ENCODE measurements at regions not wholly inside any gene's neighbourhood (a gene's known extent, or its start where the extent isn't known, plus 50 kb on each side); places are given as distances from the start of the nearest gene placed in this dataset.

DNA sequence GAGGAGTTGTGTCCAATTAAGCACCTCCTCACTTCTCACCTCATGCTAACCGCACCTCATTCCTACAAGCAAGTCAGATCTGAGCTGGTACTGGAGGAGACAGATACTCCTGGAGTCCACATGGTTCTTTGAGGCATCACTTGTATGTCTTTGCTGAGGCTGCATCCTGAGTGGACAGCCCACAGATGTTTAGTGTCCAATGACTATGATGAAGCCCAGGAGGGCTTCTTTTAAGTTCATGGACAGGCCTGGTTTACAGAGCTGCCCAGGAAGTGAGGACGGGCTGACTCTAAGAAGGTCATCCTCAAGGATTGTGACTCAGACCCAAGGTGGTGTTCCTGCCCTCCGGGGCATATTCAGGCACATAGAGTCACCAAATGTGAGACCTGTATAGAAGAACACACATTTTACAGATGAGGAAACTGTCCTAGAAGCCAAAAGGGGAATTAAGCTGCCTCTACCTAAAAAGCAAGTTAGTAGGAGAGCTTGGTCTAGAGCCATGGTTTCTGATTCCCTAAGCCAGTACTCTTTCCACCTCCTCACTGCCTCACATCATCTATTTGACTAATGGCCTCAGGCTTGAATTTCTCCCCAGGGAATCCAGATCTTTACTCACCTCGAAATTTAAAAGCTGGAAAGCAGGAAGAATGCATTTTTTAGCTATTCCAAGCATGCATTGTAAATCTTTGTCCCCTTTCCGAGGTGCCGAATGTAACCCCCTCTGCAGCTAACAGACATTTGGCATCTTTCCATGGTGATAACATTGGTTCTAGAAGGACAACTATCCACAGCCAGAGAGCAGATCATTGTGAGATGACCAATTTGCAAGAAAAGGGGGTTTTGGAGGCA, 228.1 kb downstream of the OMA1 start:
- Histone ChIP-seq H3K4me3 (no peak overlapping the region), H3K4me1 (ENCODE audit: control insufficient read depth, insufficient read depth, low read length) (no peaks in the 10 kb centered on the region), H3K27me3 (replicated peaks in 1 of 2; ENCODE audit: control insufficient read depth in 2 of 2, insufficient read depth in 2 of 2, low read length in 1 of 2) (no peaks in the 10 kb centered on the region), H2AFZ (ENCODE audit: control insufficient read depth, low read depth, low read length) (no peak overlapping the region), H3K9me3 (replicated peaks; ENCODE audit: control insufficient read depth, insufficient read depth, low read length) (no peaks in the 10 kb centered on the region), H3K9ac (ENCODE audit: control insufficient read depth, insufficient read depth, low read length) (no peak overlapping the region), H4K20me1 (ENCODE audit: control insufficient read depth, insufficient read depth) (no peaks in the 10 kb centered on the region), H3K79me2 (ENCODE audit: control insufficient read depth, insufficient read depth, low read length) (no peaks in the 10 kb centered on the region), H3K4me2 (ENCODE audit: control insufficient read depth, insufficient read depth) (no peak overlapping the region), H3K27ac (ENCODE audit: control insufficient read depth, insufficient read depth) (no peak overlapping the region), H3K36me3 (ENCODE audit: control insufficient read depth in 2 of 2, insufficient read depth in 2 of 2, low read length in 1 of 2) (no peaks in the 10 kb centered on the region)
- RAD21 ChIA-PET (ENCODE audit: unreplicated experiment) = no interaction called here
- in situ Hi-C loops (cut with MboI) (no loop called here), intact Hi-C loops (cut with micrococcal nuclease; ENCODE audit: unreplicated experiment) (no loop called here)
- no peak for ATAC-seq
- SMC1A ChIA-PET (ENCODE audit: uncharacterized antibody, unreplicated experiment) = interaction anchor here (0.7 to 1.2 kb wide), 4 partner anchors 16 to 338 kb away, joined by 3 to 4 read pairs (median 3); no protein-coding TSS in a partner anchor
- POLR2A ChIA-PET = no interaction called here
- CTCF ChIA-PET = no interaction called here
- no peak for FAIRE-seq
- 47% methylated on average over 6 of the region's 6 CpGs for WGBS (ENCODE audit: insufficient coverage, insufficient replicate concordance, low lambda C conversion rate, missing lambda C conversion rate)
- no peak for DNase-seq (ENCODE audit: low read depth, low spot score)
- TF ChIP-seq FOXK2 (IDR thresholded peaks at IDR 0.05) (no peak), BRCA1 (IDR thresholded peaks at IDR 0.05; ENCODE audit: low read depth, low read length) (no peak), YY1 (IDR thresholded peaks at IDR 0.05; ENCODE audit: low read depth, low read length) (no peak), ZZZ3 (IDR thresholded peaks at IDR 0.05; ENCODE audit: control insufficient read depth, insufficient read length, low read depth) (no peak), FOXM1 (IDR thresholded peaks at IDR 0.05; ENCODE audit: low read depth, low read length) (no peak), JUND (IDR thresholded peaks at IDR 0.05; ENCODE audit: low read depth, low read length) (no peak), BCLAF1 (IDR thresholded peaks at IDR 0.05) (no peak), STAT1 (conservative IDR thresholded peaks at IDR 0.05) (no peak), ATF3 (IDR thresholded peaks at IDR 0.05; ENCODE audit: borderline replicate concordance, extremely low read depth, low read depth, low read length) (no peak), NR2F1 (conservative IDR thresholded peaks at IDR 0.05) (no peak), MTA2 (IDR thresholded peaks at IDR 0.05; ENCODE audit: low read depth) (no peak)
- TF ChIP-seq, protein P1, sequence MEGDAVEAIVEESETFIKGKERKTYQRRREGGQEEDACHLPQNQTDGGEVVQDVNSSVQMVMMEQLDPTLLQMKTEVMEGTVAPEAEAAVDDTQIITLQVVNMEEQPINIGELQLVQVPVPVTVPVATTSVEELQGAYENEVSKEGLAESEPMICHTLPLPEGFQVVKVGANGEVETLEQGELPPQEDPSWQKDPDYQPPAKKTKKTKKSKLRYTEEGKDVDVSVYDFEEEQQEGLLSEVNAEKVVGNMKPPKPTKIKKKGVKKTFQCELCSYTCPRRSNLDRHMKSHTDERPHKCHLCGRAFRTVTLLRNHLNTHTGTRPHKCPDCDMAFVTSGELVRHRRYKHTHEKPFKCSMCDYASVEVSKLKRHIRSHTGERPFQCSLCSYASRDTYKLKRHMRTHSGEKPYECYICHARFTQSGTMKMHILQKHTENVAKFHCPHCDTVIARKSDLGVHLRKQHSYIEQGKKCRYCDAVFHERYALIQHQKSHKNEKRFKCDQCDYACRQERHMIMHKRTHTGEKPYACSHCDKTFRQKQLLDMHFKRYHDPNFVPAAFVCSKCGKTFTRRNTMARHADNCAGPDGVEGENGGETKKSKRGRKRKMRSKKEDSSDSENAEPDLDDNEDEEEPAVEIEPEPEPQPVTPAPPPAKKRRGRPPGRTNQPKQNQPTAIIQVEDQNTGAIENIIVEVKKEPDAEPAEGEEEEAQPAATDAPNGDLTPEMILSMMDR (IDR thresholded peaks at IDR 0.05 in 2 of 3, conservative IDR thresholded peaks at IDR 0.05 in 1 of 3; ENCODE audit: control insufficient read depth in 2 of 3, extremely low read depth in 1 of 3, insufficient read depth in 1 of 3, low read depth in 3 of 3, low read length in 3 of 3) = no peak
- TF ChIP-seq, protein P2, sequence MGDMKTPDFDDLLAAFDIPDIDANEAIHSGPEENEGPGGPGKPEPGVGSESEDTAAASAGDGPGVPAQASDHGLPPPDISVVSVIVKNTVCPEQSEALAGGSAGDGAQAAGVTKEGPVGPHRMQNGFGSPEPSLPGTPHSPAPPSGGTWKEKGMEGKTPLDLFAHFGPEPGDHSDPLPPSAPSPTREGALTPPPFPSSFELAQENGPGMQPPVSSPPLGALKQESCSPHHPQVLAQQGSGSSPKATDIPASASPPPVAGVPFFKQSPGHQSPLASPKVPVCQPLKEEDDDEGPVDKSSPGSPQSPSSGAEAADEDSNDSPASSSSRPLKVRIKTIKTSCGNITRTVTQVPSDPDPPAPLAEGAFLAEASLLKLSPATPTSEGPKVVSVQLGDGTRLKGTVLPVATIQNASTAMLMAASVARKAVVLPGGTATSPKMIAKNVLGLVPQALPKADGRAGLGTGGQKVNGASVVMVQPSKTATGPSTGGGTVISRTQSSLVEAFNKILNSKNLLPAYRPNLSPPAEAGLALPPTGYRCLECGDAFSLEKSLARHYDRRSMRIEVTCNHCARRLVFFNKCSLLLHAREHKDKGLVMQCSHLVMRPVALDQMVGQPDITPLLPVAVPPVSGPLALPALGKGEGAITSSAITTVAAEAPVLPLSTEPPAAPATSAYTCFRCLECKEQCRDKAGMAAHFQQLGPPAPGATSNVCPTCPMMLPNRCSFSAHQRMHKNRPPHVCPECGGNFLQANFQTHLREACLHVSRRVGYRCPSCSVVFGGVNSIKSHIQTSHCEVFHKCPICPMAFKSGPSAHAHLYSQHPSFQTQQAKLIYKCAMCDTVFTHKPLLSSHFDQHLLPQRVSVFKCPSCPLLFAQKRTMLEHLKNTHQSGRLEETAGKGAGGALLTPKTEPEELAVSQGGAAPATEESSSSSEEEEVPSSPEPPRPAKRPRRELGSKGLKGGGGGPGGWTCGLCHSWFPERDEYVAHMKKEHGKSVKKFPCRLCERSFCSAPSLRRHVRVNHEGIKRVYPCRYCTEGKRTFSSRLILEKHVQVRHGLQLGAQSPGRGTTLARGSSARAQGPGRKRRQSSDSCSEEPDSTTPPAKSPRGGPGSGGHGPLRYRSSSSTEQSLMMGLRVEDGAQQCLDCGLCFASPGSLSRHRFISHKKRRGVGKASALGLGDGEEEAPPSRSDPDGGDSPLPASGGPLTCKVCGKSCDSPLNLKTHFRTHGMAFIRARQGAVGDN (IDR thresholded peaks at IDR 0.05) = no peak
- no TSS peak for BruUV-seq (replicated peaks)

Data from GM12878 (cell line).